ENCODE measurements at regions not wholly inside any gene's neighbourhood (a gene's known extent, or its start where the extent isn't known, plus 50 kb on each side); places are given as distances from the start of the nearest gene placed in this dataset.

DNA sequence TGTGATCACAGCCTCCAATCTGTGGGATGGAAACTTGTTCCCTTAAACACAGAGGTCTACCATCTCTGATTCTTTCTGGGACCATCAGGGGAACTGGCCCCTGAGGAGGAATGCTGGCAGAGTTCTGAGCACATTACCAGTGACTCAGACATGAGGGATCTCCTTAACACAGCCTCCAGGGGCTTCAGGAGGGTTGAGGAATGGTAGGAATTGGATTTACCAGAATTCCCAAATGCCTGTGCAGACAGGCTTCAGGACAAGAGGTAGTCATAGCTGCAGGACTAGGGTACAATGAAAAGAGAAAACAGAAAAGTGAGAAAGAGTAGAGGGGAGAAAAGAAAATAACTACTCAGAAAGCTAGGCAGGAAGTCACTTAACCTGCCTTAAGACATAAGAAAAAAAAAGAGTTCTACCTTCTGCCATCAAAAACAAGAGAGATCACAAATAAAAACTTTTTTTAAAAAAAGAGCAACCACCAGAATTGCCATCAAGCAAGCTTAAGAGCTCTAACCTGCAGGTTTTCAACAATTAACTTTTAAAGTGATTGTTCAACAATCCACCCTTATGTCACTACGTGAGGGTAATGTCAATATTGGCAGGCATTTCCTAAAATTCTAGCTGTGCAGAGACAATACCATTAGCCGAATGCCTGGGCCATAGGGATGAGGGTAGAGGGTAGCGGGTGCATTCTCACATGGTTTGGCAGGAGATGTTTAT, 524.4 kb downstream of the BCL11A start:
- TF ChIP-seq, protein P1, sequence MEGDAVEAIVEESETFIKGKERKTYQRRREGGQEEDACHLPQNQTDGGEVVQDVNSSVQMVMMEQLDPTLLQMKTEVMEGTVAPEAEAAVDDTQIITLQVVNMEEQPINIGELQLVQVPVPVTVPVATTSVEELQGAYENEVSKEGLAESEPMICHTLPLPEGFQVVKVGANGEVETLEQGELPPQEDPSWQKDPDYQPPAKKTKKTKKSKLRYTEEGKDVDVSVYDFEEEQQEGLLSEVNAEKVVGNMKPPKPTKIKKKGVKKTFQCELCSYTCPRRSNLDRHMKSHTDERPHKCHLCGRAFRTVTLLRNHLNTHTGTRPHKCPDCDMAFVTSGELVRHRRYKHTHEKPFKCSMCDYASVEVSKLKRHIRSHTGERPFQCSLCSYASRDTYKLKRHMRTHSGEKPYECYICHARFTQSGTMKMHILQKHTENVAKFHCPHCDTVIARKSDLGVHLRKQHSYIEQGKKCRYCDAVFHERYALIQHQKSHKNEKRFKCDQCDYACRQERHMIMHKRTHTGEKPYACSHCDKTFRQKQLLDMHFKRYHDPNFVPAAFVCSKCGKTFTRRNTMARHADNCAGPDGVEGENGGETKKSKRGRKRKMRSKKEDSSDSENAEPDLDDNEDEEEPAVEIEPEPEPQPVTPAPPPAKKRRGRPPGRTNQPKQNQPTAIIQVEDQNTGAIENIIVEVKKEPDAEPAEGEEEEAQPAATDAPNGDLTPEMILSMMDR (IDR thresholded peaks at IDR 0.05), result no peak
- TF ChIP-seq POLR2A (IDR thresholded peaks at IDR 0.05), result no peak
